Ovary (tissue), 7 donors: ENCODE measurements at regions not wholly inside any gene's neighbourhood (a gene's known extent, or its start where the extent isn't known, plus 50 kb on each side); places are given as distances from the start of the nearest gene placed in this dataset.
"Not testable (repeated sequence)": the region's sequence is repeated elsewhere in the genome, so short reads cannot be mapped to it uniquely, and the experiment has no call there.

Source experiments
- DNase-seq, 5 donors: peaks; one replicate each; pipeline ENCODE4 v3.0.0-alpha.2; 2019 to 2020
- H3K27ac ChIP-seq, 2 donors: fragments of 200-600 bp; one replicate each; pipeline versions ENCODE4 v1.5.1 to v1.8.0; 2019 to 2022
- H3K27me3 ChIP-seq: fragments of 200-600 bp; one replicate; pipeline ENCODE4 v1.8.0; 2022
- H3K36me3 ChIP-seq: fragments of 200-600 bp; sonication (generic); one replicate; pipeline ENCODE4 v1.5.1; 2019
- H3K4me1 ChIP-seq: one replicate; pipeline ENCODE4 v1.8.1; 2013; ENCODE audit warnings: mild to moderate bottlenecking, moderate library complexity; ENCODE audit not compliant: insufficient read depth
- H3K4me3 ChIP-seq: fragments of 200-600 bp; sonication (generic); one replicate; pipeline ENCODE4 v1.5.1; 2017
- H3K9me3 ChIP-seq, 2 donors: fragments of 200-600 bp in 1 of 2; sonication (generic) in 1 of 2; one replicate each; pipeline versions ENCODE4 v1.5.1 to v1.8.1; 2013 to 2019; ENCODE audit warnings: mild to moderate bottlenecking in 1 of 2, moderate library complexity in 1 of 2
- CTCF ChIP-seq, 3 donors: fragments of 450-650 bp in 2 of 3; fragments of 200-600 bp in 1 of 3; IDR thresholded peaks; one replicate each; pipeline versions ENCODE4 v1.5.1 to v1.8.0; 2016 to 2022; ENCODE audit warnings: antibody characterized with exemption in 3 of 3, mild to moderate bottlenecking in 1 of 3
- EP300 ChIP-seq: sonication (generic); formaldehyde crosslinking; IDR thresholded peaks from one replicate; pipeline ENCODE4 v1.6.1; 2017; ENCODE audit warnings: antibody characterized with exemption
- POLR2A ChIP-seq: fragments of 450-650 bp; IDR thresholded peaks from one replicate; pipeline ENCODE4 v1.6.1; 2017; ENCODE audit warnings: antibody characterized with exemption, mild to moderate bottlenecking, moderate library complexity
- WGBS, 3 donors: extraction: QIAGEN DNeasy Blood & Tissue Kit in 1 of 3; methylation state at CpG; one replicate each; pipeline versions ENCODE4 v1.1.5 to v1.1.7; 2013 to 2017; 5-methylcytosine and 5-hydroxymethylcytosine counted together
- intact Hi-C, 4 donors: fragments of 100-400 bp; cut with DNase I; formaldehyde crosslinking; loops; one replicate each; pipeline versions ENCODE4 v1.11.0 to v1.15.1; 2022 to 2023
- donor health status: DM: no; HTN: no; CAD: no; lungs with moderate emphysema.
- donor health status: DM: no; HTN: no; CAD: no.
- donor health status: Bipolar disorder and iron deficiency.
- donor health status: DM: no; HTN: no; CAD: no.
- donor health status: DM: yes; HTN: yes; CAD: no.

GRCh38 chr10:85138046-85138445, 809.7 kb downstream of the CCSER2 start:
- WGBS, 3 donors, result 75 to 78% (median 76%) methylated on average over 5 of the region's 5 CpGs
- intact Hi-C loops, result no loop called here
- DNase-seq, result no peak

GRCh38 chr10:85139124-85139523, 810.7 kb downstream of the CCSER2 start:
- H3K27me3 ChIP-seq, result no peaks in the 10 kb centered on the region
- H3K4me1 ChIP-seq, result no peaks in the 10 kb centered on the region
- TF ChIP-seq POLR2A (no peak), CTCF (IDR thresholded peaks at IDR 0.05) (no peak), EP300 (no peak)
- no peaks in the 10 kb centered on the region for H3K9me3 ChIP-seq
- H3K4me3 ChIP-seq, result no peak overlapping the region
- no peaks in the 10 kb centered on the region for H3K36me3 ChIP-seq
- no peak overlapping the region for H3K27ac ChIP-seq
- 49 to 60% (median 51%) methylated on average over 5 of the region's 5 CpGs for WGBS, 3 donors
- intact Hi-C loops, result no loop called here
- no peak for DNase-seq

More at GRCh38 chr10:85138046-85138445, 809.7 kb downstream of the CCSER2 start:
- Histone ChIP-seq H3K27me3 (no peaks in the 10 kb centered on the region), H3K9me3 (no peaks in the 10 kb centered on the region), H3K27ac (no peak overlapping the region), H3K4me3 (no peak overlapping the region), H3K36me3 (no peaks in the 10 kb centered on the region), H3K4me1 (no peaks in the 10 kb centered on the region)
- TF ChIP-seq POLR2A (no peak), CTCF (IDR thresholded peaks at IDR 0.05) (no peak), EP300 (no peak)

- H3K9me3 ChIP-seq, H3K27me3 ChIP-seq, H3K4me1 ChIP-seq, H3K36me3 ChIP-seq, DNase-seq, intact Hi-C loops, H3K27ac ChIP-seq, H3K4me3 ChIP-seq: not testable (repeated sequence)
- WGBS, 3 donors, result 94 to 95% (median 95%) methylated on average over 14 to 25 of the region's 25 CpGs
Measured at GRCh38 chr10:85141520-85141919, 813.1 kb downstream of the CCSER2 start.

GRCh38 chr10:85145966-85146365, 817.6 kb downstream of the CCSER2 start:
- Histone ChIP-seq H3K4me1 (no peaks in the 10 kb centered on the region), H3K4me3 (no peak overlapping the region), H3K27me3 (no peaks in the 10 kb centered on the region), H3K36me3 (no peaks in the 10 kb centered on the region), H3K9me3 (no peaks in the 10 kb centered on the region), H3K27ac (no peak overlapping the region)
- intact Hi-C loops, result no loop called here
- no peak for TF ChIP-seq EP300
- no peak for TF ChIP-seq CTCF (IDR thresholded peaks at IDR 0.05)
- TF ChIP-seq POLR2A, result no peak
- WGBS, 3 donors, result 63 to 75% (median 70%) methylated on average over 5 of the region's 5 CpGs
- no peak for DNase-seq

- intact Hi-C loops, result no loop called here
- WGBS, 3 donors, result 86 to 92% (median 86%) methylated on average over 1 of the region's 1 CpG
- Histone ChIP-seq H3K4me1 (no peaks in the 10 kb centered on the region), H3K36me3 (no peaks in the 10 kb centered on the region), H3K27ac (no peak overlapping the region), H3K9me3 (no peaks in the 10 kb centered on the region), H3K27me3 (no peaks in the 10 kb centered on the region), H3K4me3 (no peak overlapping the region)
- no peak for TF ChIP-seq CTCF (IDR thresholded peaks at IDR 0.05)
- no peak for TF ChIP-seq POLR2A
- no peak for TF ChIP-seq EP300
- no peak for DNase-seq
Measured at GRCh38 chr10:85147346-85148250, 819.2 kb downstream of the CCSER2 start.
